Ectodermal cell (in vitro differentiated cells): ENCODE measurements at regions not wholly inside any gene's neighbourhood (a gene's known extent, or its start where the extent isn't known, plus 50 kb on each side); places are given as distances from the start of the nearest gene placed in this dataset.
A peak's percentile ranks its signal among the peaks of the same experiment; 100 is the strongest.
"Not testable (repeated sequence)": the region's sequence is repeated elsewhere in the genome, so short reads cannot be mapped to it uniquely, and the experiment has no call there.

Source experiments
- H3K27ac ChIP-seq: 2 replicates; pipeline ENCODE4 v1.7.0; 2013; ENCODE audit warnings: mild to moderate bottlenecking, low read depth, low read length; ENCODE audit not compliant: insufficient read depth, poor library complexity, severe bottlenecking
- H3K27me3 ChIP-seq: 2 replicates; pipeline ENCODE4 v1.7.0; 2013; ENCODE audit warnings: mild to moderate bottlenecking, low read length; ENCODE audit not compliant: insufficient read depth, control insufficient read depth, poor library complexity, severe bottlenecking
- H3K36me3 ChIP-seq: one replicate; pipeline ENCODE4 v1.7.0; 2013; ENCODE audit warnings: low read length; ENCODE audit not compliant: control insufficient read depth, insufficient read depth
- H3K4me1 ChIP-seq: one replicate; pipeline ENCODE4 v1.7.0; 2013; ENCODE audit warnings: low read length; ENCODE audit not compliant: control insufficient read depth, insufficient read depth
- H3K4me3 ChIP-seq: 2 replicates; pipeline ENCODE4 v1.7.0; 2013; ENCODE audit warnings: low read depth, low read length, control low read depth; ENCODE audit not compliant: insufficient read depth
- H3K9me3 ChIP-seq: 2 replicates; pipeline ENCODE4 v1.7.0; 2013; ENCODE audit warnings: mild to moderate bottlenecking, low read length, moderate library complexity; ENCODE audit not compliant: control insufficient read depth
- WGBS, 2 experiments: methylation state at CpG; one replicate each; pipeline ENCODE4 v1.1.7; 2013; ENCODE audit warnings: missing lambda C conversion rate in 2 of 2; 5-methylcytosine and 5-hydroxymethylcytosine counted together

DNA sequence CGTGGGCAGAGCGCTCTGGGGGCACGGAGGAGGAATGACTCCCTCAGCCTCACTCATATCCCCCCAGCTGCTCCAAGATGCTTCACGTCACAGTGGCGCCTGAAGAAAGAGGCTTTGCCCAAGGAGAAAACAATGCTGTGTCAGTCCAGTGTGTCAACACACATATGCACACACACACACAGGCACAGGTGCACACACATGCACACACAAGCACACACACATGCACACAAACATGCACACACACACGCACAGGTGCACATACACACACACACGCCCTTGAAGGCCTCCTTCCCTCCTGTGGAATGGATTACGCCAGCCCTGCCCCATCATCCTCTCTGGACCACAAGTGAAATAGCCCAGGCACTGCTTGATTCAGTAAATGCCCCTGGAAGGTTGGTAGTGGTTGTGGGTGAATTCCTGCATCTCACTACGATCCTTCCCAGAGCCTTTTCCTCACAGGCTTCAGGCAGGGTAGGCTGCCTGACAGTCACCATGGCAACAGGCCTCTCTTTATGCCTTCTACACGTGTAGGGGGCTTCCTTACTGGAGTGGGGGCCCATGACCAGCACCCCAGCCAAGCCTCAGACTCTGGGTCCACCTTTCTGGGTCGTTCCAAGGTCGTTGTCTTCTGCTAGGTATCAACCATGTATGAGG lies 371.5 kb upstream of the PODXL start:
- no peaks in the 10 kb centered on the region for H3K9me3 ChIP-seq
- H3K4me1 ChIP-seq, result no peaks in the 10 kb centered on the region
- H3K36me3 ChIP-seq, result no peaks in the 10 kb centered on the region
- H3K27me3 ChIP-seq, result no peaks in the 10 kb centered on the region
- 86 to 90% methylated on average over 12 of the region's 12 CpGs for WGBS, 2 experiments
- H3K4me3 ChIP-seq, result no peak overlapping the region
- no peak overlapping the region for H3K27ac ChIP-seq

GRCh38 chr7:131925636-131926035 lies 369.2 kb upstream of the PODXL start:
- Histone ChIP-seq H3K36me3 (no peaks in the 10 kb centered on the region), H3K27me3 (no peaks in the 10 kb centered on the region), H3K27ac (no peak overlapping the region), H3K9me3 (no peaks in the 10 kb centered on the region), H3K4me1 (no peaks in the 10 kb centered on the region), H3K4me3 (no peak overlapping the region)

DNA sequence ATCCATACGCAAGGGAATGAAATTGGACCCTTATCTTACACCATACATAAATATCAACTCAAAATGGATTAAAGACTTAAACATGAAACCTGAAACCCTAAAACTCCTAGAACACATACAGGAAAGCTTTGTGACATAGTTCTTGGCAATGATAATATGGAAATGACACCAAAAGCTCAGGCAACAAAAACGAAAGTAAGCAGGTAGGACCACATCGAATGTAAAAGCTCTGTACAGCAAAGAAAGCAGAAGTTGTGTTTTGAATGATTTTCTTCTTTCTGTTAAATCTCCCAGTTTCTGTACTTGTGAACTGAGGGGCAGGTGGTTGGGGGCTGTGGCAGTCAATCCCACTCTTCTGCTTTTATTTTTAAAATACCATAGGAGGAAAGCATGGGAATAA lies 368.4 kb upstream of the PODXL start:
- Histone ChIP-seq H3K4me3 (no peak overlapping the region), H3K36me3 (no peaks in the 10 kb centered on the region), H3K27me3 (no peaks in the 10 kb centered on the region), H3K4me1 (no peaks in the 10 kb centered on the region), H3K9me3 (no peaks in the 10 kb centered on the region), H3K27ac (no peak overlapping the region)
- 91 to 92% methylated on average over 2 to 3 of the region's 3 CpGs for WGBS, 2 experiments

DNA sequence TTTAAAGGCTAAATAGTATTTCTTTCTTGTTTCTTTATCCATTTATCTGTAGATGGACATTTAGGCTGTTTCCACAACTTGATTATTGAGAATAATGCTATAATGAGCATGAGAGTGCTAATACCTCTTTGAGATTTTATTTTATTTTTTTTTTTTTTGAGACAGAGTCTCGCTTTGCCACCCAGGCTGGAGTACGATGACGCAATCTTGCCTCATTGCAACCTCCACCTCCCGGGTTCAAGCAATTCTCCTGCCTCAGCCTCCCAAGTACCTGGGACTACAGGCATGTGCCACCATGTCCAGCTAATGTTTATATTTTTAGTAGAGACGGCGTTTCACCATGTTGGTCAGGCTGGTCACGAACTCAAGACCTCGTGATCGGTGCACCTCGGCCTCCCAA lies 366.5 kb upstream of the PODXL start:
- not testable (repeated sequence) for H3K27me3 ChIP-seq, H3K36me3 ChIP-seq, H3K4me3 ChIP-seq, H3K9me3 ChIP-seq, H3K27ac ChIP-seq, H3K4me1 ChIP-seq
- WGBS, 2 experiments, result 88 to 92% methylated on average over 10 of the region's 10 CpGs

DNA sequence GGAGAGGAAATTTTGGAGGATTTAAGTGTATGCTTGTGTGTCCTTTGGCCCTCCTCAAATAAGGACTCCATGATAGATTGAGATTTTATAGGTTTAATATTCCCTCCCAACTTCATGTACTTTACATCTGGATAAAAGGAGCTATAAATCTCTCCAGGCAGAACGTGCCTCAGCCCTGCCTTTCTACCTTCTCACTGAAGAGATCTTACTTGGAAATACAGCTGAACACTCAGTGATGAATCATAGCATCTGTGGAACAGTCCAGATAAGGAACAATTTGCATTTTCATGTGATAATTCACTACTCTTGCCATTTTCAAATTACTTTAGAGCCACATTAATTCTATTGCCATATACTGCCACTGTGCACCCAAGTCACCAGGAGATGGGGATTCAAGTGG lies 364.6 kb upstream of the PODXL start:
- Histone ChIP-seq H3K36me3 (no peaks in the 10 kb centered on the region), H3K4me3 (no peak overlapping the region), H3K9me3 (no peaks in the 10 kb centered on the region), H3K27ac (no peak overlapping the region), H3K27me3 (no peaks in the 10 kb centered on the region), H3K4me1 (no peaks in the 10 kb centered on the region)
- 83 to 88% methylated on average over 1 of the region's 1 CpG for WGBS, 2 experiments

DNA sequence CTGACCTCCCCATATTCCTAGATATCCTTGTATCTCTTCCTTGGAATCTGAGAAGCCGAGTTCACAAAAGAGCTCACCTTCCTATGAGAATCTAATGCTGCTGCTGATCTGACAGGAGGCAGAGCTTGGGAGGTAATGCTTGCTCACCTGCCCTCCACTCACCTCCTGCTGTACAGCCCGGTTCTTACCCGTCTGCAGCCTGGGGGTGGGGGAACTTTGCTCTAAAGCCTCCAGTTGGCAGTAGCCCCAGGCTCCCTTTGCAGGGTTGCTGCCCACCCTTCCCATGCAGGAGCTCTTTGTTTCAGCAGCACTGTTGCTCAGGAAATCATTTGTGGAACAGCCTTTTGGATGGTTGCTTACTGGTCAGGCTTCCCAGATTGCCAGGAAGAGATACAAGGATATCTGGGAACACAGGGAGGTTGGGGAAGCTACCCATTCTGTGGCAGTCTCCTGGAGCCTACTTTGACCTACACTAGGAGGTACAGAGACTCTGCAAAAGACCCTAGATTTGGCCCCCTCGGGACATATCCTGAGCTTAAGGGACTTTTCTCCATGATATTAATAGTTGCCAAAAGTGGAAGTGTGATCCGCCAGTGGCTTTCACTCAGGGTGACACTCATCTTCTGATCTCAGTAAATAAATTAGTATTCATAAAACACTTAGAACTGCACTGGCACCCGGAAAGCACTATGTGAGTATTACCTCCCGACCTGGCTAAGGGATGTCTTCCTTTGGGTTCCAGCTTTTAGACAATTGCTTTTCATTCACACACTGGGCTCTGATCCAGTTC lies 363.7 kb upstream of the PODXL start:
- H3K9me3 ChIP-seq, result no peaks in the 10 kb centered on the region
- no peaks in the 10 kb centered on the region for H3K4me1 ChIP-seq
- H3K36me3 ChIP-seq, result no peaks in the 10 kb centered on the region
- no peaks in the 10 kb centered on the region for H3K27me3 ChIP-seq
- no peak overlapping the region for H3K4me3 ChIP-seq
- 85 to 88% methylated on average over 7 of the region's 7 CpGs for WGBS, 2 experiments
- no peak overlapping the region for H3K27ac ChIP-seq

GRCh38 chr7:131911112-131911511 lies 354.7 kb upstream of the PODXL start:
- Histone ChIP-seq H3K9me3 (no peaks in the 10 kb centered on the region), H3K4me3 (no peak overlapping the region), H3K36me3 (no peaks in the 10 kb centered on the region), H3K4me1 (no peaks in the 10 kb centered on the region), H3K27me3 (peaks cover 66% of the 10 kb centered on the region), H3K27ac (no peak overlapping the region)
- 90 to 92% methylated on average over 2 of the region's 2 CpGs for WGBS, 2 experiments

DNA sequence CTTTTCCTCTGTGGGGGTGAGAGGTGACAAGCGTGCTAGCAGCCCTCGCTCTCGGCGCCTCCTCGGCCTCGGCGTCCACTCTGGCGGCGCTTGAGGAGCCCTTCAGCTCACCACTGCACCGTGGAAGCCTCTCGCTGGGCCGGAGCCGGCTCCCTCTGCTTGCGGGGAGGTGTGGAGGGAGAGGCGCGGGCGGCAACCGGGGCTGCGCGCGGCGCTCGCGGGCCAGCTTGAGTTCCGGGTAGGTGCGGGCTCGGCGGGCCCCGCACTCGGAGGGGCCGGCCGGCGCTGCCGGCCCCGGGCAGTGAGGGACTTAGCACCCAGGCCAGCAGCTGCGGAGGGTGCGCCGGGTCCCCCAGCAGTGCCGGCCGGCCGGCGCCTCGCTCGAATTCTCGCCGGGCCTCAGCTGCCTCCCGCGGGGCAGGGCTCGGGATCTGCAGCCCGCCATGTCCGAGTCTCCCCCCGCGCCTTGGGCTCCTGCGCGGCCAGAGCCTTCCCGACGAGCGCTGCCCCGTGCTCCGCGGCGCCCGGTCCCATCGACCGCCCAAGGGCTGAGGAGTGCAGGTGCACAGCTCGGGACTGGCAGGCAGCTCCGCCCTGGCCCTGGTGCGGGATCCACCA lies 352.8 kb upstream of the PODXL start:
- Histone ChIP-seq H3K27me3 (peaks cover 69% of the 10 kb centered on the region), H3K4me3 (peak overlapping the region; percentile 27), H3K36me3 (no peaks in the 10 kb centered on the region), H3K9me3 (no peaks in the 10 kb centered on the region), H3K4me1 (no peaks in the 10 kb centered on the region), H3K27ac (no peak overlapping the region)
- 10 to 15% methylated on average over 68 of the region's 68 CpGs for WGBS, 2 experiments

GRCh38 chr7:131908714-131909113 lies 352.3 kb upstream of the PODXL start:
- Histone ChIP-seq H3K4me3 (no peak overlapping the region), H3K4me1 (no peaks in the 10 kb centered on the region), H3K9me3 (no peaks in the 10 kb centered on the region), H3K27ac (no peak overlapping the region), H3K36me3 (no peaks in the 10 kb centered on the region), H3K27me3 (peaks cover 69% of the 10 kb centered on the region)
- 81 to 82% methylated on average over 7 of the region's 7 CpGs for WGBS, 2 experiments

DNA sequence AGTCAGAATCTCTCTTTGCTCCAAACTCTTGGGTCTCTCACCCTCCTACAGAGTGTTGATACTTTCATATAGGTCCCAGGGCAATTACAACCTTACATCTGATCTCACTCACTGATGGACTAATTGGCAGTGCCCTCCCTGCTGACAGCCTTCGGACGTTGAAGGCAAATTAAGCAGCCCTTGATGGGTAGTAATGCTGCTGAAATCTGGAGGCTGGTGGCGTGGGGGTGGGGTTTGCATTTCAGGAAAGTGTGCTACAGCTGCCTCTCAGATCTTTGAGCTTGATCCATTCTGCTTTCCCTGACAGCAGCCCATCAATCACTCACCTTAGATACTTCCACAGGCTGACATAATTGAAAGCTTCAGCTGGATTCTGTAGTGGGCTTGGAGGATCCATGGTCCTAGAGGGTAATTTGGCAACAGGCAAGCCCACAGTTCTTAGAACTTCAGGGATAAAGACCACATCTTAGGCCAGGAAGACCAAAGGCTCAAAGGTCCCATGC lies 349.1 kb upstream of the PODXL start:
- Histone ChIP-seq H3K36me3 (no peaks in the 10 kb centered on the region), H3K4me3 (no peak overlapping the region)

More for the DNA sequence above, 349.1 kb upstream of the PODXL start:
- 71 to 80% methylated on average over 3 of the region's 3 CpGs for WGBS, 2 experiments
- H3K4me1 ChIP-seq, result no peaks in the 10 kb centered on the region
- H3K27ac ChIP-seq, result no peak overlapping the region
- H3K9me3 ChIP-seq, result no peaks in the 10 kb centered on the region
- H3K27me3 ChIP-seq, result peaks cover 47% of the 10 kb centered on the region
